Stimulated activated naive CD4-positive, alpha-beta T cell (primary cell): ENCODE measurements at regions not wholly inside any gene's neighbourhood (a gene's known extent, or its start where the extent isn't known, plus 50 kb on each side); places are given as distances from the start of the nearest gene placed in this dataset.

ENCODE experiments used
- DNase-seq, 6 experiments: peaks; one replicate each; lab custom pipeline; 2025; lab: John Stamatoyannopoulos, UW

DNA sequence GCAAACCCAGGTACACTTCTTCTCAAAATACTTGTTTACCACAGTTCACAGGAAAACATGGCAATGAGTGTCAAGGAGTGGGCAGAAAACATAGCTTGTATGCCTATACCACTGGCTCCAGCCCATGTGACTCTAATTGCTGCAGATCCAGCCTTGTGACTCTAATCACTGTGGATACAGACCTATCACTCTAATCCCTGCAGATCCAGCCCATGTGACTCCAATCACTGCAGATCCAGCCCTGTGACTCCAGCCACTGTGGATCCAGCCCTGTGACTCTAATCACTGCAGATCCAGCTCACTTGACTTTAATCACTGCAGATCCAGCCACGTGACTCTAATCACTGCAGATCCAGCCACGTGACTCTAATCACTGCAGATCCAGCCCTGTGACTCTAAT, 366.3 kb upstream of the IRX4 start:
- DNase-seq: no peak

DNA sequence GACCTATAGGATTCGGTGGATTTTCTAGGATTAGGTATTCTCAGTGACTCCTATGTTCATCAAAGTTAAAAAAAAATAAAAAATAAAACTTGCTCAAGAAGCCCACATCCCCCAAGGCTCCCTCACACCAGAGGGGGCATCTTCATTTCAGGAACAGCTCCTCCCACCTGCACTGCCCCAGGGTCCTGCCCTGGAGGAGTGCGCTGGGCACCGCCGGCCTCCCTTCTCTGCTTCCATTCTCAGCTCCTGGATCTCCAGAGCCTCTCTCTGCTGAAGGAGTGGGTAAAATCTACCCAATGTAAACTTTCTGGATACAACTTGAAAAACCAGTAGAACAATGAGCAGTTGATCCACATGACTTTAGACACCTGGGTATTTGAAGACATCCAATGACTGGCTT, 359.8 kb upstream of the IRX4 start:
- DNase-seq: no peak

DNA sequence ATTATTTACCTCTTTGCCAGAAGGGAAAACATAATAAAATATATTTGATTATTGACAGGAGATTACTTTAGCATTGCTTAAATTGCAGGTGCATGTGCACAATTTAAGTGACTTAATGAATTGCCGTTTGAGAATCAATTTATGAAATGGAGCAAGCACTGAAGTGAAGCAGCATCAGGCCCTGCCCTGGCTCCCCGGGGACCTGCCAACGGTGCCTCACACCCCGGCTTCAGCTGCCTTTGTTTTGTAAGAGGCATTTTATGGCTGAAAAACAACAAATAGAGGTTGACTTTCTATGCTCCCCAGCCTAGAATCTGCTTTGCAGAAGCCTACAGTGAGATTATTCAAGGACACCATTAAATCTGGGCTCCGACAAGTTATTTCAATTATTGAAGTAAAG, 359.1 kb upstream of the IRX4 start:
- no peak for DNase-seq

DNA sequence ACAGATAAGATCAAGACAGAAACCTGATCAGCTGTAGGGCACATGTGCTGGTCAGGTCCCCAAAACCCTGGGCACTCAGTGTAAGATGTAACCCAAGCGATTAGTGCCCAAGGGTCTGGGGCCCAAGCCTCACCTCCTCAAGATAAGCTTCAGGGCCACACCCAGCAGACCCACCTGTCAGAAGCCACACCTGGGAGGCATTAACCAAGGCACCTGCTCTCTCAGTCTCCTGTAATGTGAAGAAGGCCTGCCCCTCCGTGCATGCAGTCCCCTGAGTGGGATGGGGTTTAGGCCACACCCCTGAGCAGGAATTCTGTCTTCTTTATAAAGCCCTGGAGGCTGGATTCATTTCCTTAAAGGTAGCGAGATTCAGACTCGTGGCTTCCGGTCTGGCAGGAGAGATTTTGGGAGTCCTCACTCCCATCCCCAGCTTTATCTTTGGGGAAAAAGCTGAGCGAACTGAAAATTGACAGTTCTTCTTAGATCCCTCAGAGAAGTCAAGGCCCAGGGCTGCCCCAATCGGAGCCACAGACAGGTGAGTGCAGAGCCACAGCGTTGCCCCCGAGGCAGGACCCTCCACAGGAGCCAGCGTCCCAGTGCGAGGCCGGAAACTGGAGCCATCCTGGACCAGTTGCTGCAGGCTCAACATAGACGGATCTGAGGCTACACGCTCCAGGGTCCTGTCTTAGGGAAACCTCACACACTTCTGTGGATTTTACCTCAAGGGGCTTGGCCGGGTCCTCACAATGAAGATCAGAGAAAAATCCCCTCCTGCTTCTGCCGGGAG, 357.6 kb upstream of the IRX4 start:
- no peak for DNase-seq

DNA sequence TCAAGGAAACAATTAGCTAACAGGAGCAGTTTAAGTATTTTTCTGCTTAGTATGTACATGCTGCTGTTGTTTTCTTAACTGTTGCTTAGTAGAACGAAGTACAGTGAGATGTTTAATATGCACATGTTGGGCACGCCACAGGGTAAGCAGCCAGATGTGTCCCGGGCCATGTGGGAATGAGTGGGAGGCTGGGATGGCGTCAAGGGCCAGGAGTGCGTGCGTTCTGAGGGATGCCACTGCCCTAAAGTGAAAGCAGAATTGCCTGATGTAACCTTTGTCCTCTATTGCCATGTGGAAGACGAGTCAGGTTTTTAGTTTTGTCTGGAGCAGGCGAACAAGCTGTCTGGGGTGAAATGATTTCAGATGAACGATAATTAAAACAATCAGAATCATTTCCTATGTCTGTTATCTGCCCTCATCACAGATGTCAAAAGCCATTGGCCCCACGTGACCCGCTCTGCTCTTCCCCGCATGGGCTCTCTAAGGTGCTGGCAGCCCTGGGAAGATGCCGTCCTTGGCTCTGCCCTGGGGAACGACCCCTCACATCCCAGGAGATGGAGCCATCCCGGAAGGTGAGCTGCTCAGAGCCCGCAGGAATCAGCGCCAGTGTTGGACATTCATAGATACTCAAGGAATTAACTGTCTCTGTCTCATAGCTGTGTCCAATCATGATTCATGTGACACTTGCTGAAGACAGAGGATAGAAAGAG, 356.6 kb upstream of the IRX4 start:
- no peak for DNase-seq

DNA sequence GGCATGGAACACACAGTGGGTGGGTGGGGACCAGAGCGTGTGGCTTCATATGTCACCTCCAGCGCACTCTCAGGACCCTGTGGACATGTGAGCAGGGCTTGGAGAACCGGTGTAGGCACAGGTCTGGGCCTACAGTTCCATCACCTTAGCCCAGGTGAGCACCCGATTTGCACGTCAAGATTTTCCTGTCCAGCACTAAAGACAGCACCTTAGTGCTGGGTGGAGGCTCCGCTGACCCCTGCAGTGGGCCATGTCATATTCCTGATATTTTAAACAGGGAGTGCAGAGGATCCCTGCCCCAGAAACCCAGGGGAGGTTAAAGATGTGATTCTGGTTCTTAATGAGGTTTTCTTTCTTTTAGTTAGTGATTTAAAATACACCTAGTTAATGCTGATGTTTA, 356.0 kb upstream of the IRX4 start:
- DNase-seq: no peak

DNA sequence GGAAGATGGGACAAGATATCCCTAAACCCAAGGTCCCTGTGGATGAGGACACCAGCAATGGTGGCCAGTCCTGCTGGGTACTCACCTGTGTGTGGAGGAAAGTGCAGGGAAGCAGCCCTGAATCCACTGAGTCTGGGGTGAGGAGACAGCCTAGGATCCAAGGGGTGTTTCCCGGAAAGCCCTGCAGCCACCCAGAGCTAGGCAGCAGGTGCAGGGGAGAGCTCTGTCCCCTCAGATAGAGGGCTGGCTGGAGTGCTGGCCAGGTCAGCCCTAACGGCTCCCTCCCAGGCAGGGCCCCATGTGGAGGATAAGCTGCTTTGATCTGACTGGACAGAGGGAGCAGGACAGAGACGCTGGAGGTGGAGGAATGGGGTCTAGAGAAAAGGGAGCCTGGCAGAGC, 344.7 kb upstream of the IRX4 start:
- DNase-seq: no peak

DNA sequence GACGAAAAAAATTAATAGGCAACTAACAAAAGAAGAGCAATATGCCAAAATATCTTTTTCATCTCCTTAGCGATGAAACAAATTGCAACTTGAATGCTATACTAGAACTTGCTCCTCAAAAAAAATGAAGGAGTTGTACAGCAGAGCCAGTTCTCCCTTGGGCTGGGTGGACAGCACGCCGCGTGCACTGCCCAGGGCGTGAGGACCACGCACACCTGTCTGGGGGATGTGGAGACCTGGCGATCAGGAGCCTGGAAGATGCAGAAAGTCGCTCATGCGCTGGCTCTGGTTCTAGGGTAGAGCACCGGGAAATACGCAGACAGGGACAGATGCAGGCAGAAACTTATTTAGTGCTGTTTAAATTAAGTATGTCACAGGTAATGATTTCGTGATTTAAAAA, 342.0 kb upstream of the IRX4 start:
- no peak for DNase-seq

DNA sequence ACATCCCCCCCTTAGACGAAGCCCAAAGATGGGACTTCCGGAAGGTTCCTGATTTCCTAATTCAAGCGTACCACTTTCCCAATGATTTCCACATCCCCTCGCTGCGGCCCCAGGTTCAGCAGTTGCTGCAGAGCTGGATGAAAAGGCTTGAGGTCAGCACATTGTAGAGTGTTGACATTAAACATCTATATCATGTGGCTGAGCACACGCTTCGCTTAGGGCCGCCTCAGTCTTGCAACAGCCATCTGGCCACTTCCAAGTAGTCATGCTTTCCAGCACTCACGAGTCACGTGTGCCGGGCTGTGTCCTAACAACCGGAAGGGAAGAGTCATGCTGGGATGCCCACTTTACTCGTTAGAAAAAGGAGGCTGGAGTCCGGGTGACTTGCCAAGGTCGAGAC, 340.6 kb upstream of the IRX4 start:
- no peak for DNase-seq

DNA sequence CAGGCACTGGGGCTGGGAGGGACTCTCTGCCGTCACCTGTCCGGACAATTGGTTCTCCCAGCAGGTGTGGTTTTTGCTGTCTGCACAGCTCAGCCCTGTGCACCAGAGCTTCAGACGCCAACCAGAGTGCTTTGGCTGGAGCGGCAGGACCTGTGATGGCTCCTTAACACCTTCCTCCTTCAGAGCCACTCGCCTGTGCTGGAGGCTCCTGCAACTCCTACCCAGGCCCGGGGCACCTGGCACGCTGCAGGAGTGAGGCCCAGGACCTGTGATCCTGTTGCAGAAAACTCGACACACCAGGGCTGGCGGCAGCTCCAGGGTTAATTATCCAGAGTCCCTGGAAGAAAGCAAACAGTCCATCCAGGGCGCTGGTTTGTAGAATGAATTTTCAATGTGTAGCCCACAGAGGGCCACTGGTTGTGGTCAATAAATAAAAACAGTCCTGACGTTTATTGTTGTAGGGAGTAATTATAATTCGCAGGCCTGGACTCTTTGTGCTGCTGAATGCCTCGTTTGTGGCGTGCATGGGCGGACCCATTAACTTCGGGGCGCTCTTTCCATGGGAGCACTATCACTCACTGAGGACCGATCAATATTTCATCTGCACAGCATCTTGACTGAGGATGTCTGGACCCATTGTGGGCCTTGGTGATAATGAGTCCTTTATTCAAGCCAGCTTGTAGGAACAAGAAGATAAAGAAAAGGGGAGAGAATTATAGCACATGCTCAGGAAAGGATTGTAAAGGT, 339.7 kb upstream of the IRX4 start:
- DNase-seq: no peak

DNA sequence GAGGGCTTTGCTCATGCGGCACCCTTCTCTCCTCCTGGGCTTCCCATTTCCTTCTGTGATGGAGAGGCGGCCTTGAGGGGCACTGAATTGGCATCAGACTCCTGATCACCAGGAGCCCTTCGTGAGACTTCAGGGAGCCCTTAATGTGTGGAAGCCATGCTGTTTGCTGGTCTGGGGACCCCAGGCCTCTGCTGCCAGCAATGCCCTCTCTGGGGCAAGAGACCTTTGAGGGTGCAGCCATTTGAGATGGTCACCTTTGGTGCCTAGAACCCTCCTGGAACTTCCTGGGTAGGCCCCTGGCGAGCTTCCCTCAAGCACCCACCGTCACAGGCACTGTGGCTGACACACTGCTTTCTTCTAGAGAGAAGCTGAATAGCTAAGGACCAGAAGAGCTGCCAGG, 338.7 kb upstream of the IRX4 start:
- DNase-seq: no peak

DNA sequence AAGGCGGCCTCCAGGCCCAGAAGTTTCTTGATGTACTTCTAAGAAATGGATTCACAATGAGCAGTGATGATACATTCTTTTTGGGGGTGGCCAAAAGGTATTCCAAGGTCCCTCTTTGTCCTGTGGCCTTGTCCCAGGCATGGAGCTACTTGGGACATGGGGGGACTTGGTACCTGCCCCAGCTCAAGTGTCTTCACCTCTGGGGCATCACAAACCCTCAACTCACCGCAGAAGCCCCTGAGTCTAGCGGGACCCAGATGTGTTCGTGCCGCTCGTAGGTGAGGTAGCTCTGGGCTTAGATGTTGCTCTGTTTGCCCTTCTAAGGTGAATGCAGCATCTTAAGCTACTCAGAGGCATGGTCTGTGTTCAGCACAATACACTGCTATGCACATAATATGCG, 338.0 kb upstream of the IRX4 start:
- no peak for DNase-seq

DNA sequence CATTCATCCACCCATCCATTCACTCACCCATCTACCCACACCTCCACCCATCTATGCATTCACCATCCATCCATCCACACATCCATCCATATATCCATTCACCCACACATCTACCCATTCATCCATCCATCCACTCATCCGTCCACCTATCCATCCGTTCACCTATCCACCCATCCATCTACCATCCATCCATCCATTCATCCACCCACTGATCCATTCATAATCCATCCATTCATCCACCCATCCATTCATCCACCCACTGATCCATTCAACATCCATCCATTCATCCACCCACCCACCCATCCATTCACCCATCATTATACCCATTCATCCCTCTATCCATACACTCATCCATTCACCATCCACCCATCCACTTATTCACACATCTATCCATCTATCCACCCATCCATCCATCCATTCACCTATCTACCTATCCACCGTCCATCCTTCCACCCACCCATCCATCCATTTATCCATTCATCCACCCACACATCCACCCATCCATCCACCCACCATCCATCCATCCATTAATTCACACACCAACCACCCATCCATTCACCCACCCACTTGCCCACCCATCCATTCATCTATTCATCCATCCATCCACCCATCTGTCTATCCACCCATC, 336.5 kb upstream of the IRX4 start:
- DNase-seq: no peak

DNA sequence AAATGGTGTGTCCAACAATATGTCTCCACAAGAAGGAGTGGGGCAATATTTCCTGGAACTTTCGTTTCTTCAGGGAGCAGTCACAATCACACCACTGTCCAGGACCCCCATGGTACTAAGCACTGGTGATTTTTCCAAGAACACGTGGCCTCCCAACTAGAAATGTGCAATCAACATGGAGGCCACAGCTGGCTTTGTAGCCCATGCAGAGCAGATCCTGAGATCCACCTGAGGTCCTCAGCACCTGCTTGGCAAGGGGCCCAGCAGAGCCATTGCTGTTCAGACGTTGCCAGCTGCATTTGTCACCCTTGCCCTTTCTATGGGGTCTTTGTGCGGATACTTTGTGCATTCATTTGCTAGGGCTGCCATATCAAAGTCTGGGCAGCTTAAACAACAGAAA, 334.5 kb upstream of the IRX4 start:
- DNase-seq: no peak

DNA sequence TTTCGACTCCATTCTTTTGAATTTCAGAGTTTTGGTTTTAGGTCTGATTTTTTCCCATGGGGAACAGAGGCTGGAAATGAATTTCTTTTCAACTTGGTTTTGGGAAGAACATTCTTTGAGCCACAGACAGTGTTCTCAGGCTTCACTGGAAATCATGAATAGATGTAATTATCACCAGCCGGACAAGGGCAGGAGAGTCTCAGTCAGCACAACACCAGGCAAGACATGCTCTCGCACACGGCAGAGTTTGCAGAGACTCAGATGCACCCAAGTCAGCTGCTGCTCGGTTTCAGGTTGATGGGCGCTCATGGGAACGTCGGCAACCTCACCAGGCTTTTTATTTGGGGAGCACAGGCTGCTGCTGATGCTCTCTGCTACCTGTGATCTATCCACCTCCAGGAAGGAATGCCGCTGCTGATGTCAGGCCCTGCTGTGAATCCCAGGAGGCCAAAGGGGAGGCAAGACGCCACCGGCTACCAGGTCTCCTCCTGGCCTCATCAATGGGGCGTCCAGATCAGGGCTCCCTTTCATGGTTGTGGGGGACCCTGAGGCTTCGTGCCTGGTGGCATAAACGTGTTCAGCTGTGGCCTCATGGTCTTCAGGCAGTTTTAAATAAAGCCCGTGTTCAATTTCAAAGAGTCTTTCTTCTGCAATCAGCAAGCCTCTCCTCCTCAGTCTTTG, 332.3 kb upstream of the IRX4 start:
- DNase-seq: no peak

DNA sequence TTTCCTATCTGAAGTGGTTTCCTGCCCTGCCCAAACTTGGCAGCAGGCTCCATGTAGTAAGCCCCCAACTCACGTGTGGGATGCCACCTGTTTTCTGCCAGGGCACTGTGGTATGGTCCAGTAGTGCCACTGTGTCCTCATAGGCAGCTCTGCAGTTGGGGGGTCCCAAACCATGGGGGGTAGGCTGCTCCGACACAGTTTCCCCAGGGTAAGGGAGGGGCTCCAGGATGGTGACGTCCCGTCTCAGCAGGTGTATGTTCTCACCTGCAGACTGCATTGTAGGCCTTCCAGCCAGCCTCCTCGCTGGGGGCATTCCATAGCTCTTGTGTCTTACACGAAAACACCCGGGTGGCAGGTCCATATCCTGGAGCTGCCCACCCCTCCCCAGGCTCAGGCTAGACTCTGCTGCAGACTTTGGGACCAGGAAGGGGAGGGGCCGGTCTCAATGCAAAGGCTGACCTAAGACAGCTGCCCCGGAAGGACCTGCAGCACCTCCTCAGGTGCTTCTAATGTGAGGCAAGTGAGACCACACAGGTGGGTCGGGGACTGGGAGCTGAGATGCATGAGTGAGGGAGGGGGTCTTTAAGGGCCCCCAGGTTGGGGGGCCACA, 330.5 kb upstream of the IRX4 start:
- DNase-seq: no peak

DNA sequence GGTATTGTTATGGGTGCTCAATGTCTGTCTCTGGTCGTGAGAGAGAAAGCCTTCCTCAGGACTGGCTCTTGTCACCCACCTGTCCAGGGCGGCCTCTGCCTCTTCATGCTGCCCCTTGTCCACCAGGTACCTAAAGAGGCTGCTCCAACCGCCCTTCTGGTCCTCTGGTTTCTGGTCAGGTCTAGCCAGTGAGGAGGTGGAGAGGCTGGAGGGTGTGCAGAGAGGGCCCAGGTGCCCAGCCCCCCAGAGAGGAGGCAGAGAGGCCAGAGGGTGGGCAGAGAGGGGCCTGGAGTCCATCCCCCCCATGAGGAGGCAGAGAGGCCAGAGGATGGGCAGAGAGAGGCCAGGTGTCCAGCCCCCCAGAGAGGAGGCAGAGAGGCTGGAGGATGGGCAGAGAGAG, 329.8 kb upstream of the IRX4 start:
- no peak for DNase-seq

DNA sequence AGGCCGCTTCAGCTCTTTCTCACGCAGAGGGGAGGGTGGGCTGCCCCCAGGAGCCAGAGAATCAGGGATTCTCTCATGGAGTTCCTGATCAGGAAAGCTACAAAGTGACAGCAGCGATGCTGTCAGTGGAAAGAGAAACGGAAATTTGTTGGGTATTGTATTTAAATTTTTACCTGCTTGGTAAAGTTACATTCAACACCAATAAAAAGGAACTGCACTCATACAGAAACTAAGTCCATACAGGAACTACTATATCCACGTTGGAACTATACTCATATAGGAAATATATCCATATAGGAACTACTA, 325.5 kb upstream of the IRX4 start:
- DNase-seq: no peak

DNA sequence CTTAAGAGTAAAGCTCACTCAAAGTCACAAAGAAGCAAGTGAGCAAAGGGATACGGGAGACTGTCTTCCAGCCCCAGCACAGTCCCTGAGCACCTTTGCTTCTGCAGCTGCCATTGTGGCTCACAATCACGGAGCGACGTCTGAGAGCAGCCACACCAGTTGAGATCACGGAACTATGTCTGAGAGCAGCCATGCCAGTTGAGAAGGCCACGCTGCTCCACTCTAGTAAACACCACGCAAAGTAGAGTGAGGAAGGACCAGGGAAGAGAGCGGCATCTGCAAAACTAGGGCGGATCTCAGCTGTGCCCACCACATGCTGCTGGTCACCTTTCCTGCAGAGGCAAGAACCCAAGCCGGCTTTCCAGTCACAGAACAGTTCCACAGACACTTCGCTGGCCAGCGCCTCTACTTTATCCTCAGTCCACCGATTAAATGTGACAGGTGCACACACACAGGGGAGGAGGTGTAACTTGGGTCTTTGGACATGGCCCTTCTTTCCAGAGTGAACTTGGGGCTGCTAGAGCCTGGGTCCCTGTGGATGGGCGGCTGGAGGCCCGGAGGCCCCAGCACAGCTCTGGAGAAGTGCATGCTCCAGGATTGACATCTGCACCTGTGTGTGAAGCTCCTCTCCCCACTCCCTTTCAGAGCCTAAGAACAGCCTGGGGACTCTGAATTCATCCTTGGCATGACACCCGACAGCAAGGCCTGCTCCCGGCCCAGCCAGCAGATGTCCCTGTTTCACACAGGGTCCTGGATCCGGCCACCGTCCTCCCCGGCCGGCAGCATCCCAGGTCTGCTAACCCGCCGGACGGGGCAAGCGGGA, 324.9 kb upstream of the IRX4 start:
- DNase-seq: no peak

DNA sequence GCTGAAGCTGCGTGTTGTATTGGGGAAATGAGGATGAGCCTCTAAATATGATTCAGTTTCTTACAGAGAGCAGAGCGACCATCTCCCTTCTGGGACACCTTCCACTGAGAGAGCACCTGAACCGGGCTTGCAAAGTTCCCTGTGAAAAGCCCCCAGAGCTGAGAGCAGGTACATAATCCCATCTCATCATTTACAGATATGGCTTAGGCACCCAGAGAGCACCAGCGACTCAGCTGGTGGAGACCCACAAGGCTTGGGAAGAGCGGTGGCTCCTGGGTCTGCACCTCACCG, 324.3 kb upstream of the IRX4 start:
- no peak for DNase-seq
